ENCODE measurements at regions not wholly inside any gene's neighbourhood (a gene's known extent, or its start where the extent isn't known, plus 50 kb on each side); places are given as distances from the start of the nearest gene placed in this dataset.

- Histone ChIP-seq H3K27me3 (replicated peaks; ENCODE audit: control insufficient read depth, insufficient read depth, low read length) (no peaks in the 10 kb centered on the region), H3K4me3 (replicated peaks; ENCODE audit: low read depth, low read length) (no peak overlapping the region), H3K36me3 (ENCODE audit: control insufficient read depth, insufficient read depth, low read length) (no peaks in the 10 kb centered on the region)
- no peak for DNase-seq (ENCODE audit: extremely low read depth, insufficient read length)
- TF ChIP-seq CTCF (IDR thresholded peaks at IDR 0.05; ENCODE audit: insufficient read depth, low read length, poor library complexity, severe bottlenecking): no peak
Observed at GRCh38 chr1:244352156-244352830, 99.4 kb downstream of the ADSS2 start.

GRCh38 chr1:244353551-244354091 is 98.1 kb downstream of the ADSS2 start:
- H3K27me3 ChIP-seq (replicated peaks; ENCODE audit: control insufficient read depth, insufficient read depth, low read length): no peaks in the 10 kb centered on the region
- TF ChIP-seq CTCF (IDR thresholded peaks at IDR 0.05; ENCODE audit: insufficient read depth, low read length, poor library complexity, severe bottlenecking): no peak
- DNase-seq (ENCODE audit: extremely low read depth, insufficient read length): no peak
- no peak overlapping the region for H3K4me3 ChIP-seq (replicated peaks; ENCODE audit: low read depth, low read length)
- no peaks in the 10 kb centered on the region for H3K36me3 ChIP-seq (ENCODE audit: control insufficient read depth, insufficient read depth, low read length)

- DNase-seq (ENCODE audit: extremely low read depth, insufficient read length): no peak
- H3K4me3 ChIP-seq (replicated peaks; ENCODE audit: low read depth, low read length): no peak overlapping the region
- TF ChIP-seq CTCF (IDR thresholded peaks at IDR 0.05; ENCODE audit: insufficient read depth, low read length, poor library complexity, severe bottlenecking): no peak
Observed at GRCh38 chr1:244354810-244355278, 96.9 kb downstream of the ADSS2 start.

GRCh38 chr1:244356376-244356775 is 95.3 kb downstream of the ADSS2 start:
- H3K27me3 ChIP-seq (replicated peaks; ENCODE audit: control insufficient read depth, insufficient read depth, low read length): no peaks in the 10 kb centered on the region
- H3K36me3 ChIP-seq (ENCODE audit: control insufficient read depth, insufficient read depth, low read length): no peaks in the 10 kb centered on the region
- no peak for DNase-seq (ENCODE audit: extremely low read depth, insufficient read length)
- no peak for TF ChIP-seq CTCF (IDR thresholded peaks at IDR 0.05; ENCODE audit: insufficient read depth, low read length, poor library complexity, severe bottlenecking)
- no peak overlapping the region for H3K4me3 ChIP-seq (replicated peaks; ENCODE audit: low read depth, low read length)

More at GRCh38 chr1:244354810-244355278, 96.9 kb downstream of the ADSS2 start:
- Histone ChIP-seq H3K27me3 (replicated peaks; ENCODE audit: control insufficient read depth, insufficient read depth, low read length) (no peaks in the 10 kb centered on the region), H3K36me3 (ENCODE audit: control insufficient read depth, insufficient read depth, low read length) (no peaks in the 10 kb centered on the region)
